Panc1 (cell line): ENCODE measurements at regions not wholly inside any gene's neighbourhood (a gene's known extent, or its start where the extent isn't known, plus 50 kb on each side); places are given as distances from the start of the nearest gene placed in this dataset.

Source experiments
- ATAC-seq: fragments of 200-7000 bp; cut with Tn5 transposase; 2 replicates; pipeline ENCODE4 v1.9.1; 2020; ENCODE audit warnings: mild to moderate bottlenecking, moderate library complexity
- BruUV-seq: library from RNA; stranded (reverse); fragments of 400-500 nt; replicated peaks from 2 replicates; lab custom pipeline; 2021; lab: Mats Ljungman, UMichigan
- CTCF ChIA-PET: fragments of 300-600 bp; sonication (Branson Sonifier 250); formaldehyde crosslinking; loops from one replicate; lab custom pipeline; 2022; ENCODE audit warnings: antibody characterized with exemption; lab: Charles Lee
- POLR2A ChIA-PET: fragments of 300-600 bp; sonication (Branson Sonifier 250); formaldehyde crosslinking; loops from one replicate; lab custom pipeline; 2022; ENCODE audit warnings: antibody characterized with exemption; lab: Charles Lee
- DNase-seq: peaks from one replicate; pipeline ENCODE4 v3.0.0-alpha.2; 2010; ENCODE audit warnings: low read depth, low spot score
- H3K27ac ChIP-seq: 2 replicates; pipeline ENCODE4 v1.5.1; 2011; ENCODE audit warnings: mild to moderate bottlenecking, low read length, inconsistent platforms
- H3K27me3 ChIP-seq: fragments of 200-500 bp; sonication (Bioruptor generic); 2 replicates; pipeline ENCODE4 v1.6.0; 2014; ENCODE audit warnings: low read length, inconsistent platforms; ENCODE audit not compliant: control insufficient read depth, insufficient read depth
- H3K36me3 ChIP-seq: fragments of 200-500 bp; sonication (Bioruptor generic); 2 replicates; pipeline ENCODE4 v1.5.1; 2014; ENCODE audit warnings: inconsistent platforms, mild to moderate bottlenecking, low read length, moderate library complexity; ENCODE audit not compliant: control insufficient read depth, insufficient read depth
- H3K4me1 ChIP-seq: 2 replicates; pipeline ENCODE4 v1.5.1; 2011; ENCODE audit warnings: inconsistent platforms, mild to moderate bottlenecking, low read length, moderate library complexity; ENCODE audit not compliant: control insufficient read depth, insufficient read depth
- H3K4me3 ChIP-seq, 2 experiments: 2 replicates each; pipeline ENCODE4 v1.5.1; 2011 to 2012; ENCODE audit warnings: low read depth in 2 of 2, low read length in 2 of 2, mild to moderate bottlenecking in 2 of 2, inconsistent platforms in 1 of 2, moderate library complexity in 1 of 2
- H3K9me3 ChIP-seq: fragments of 200-500 bp; sonication (Bioruptor generic); 2 replicates; pipeline ENCODE4 v1.5.1; 2014; ENCODE audit warnings: low read depth, mild to moderate bottlenecking, inconsistent platforms, low read length, moderate library complexity; ENCODE audit not compliant: control insufficient read depth, insufficient read depth
- CTCF ChIP-seq: fragments of 450-650 bp; IDR thresholded peaks from 2 replicates; pipeline ENCODE4 v1.5.1; 2017; ENCODE audit warnings: mild to moderate bottlenecking
- POLR2AphosphoS5 ChIP-seq: IDR thresholded peaks from 2 replicates; pipeline ENCODE4 v1.6.1; 2012; ENCODE audit warnings: mild to moderate bottlenecking, low read depth, low read length, moderate library complexity
- SIN3A ChIP-seq: IDR thresholded peaks from 2 replicates; pipeline ENCODE4 v1.6.1; 2012; ENCODE audit warnings: low read depth, mild to moderate bottlenecking, low read length, moderate library complexity, borderline replicate concordance; ENCODE audit not compliant: insufficient read depth
- TCF7L2 ChIP-seq: IDR thresholded peaks from 2 replicates; pipeline ENCODE4 v1.6.1; 2011; ENCODE audit warnings: mild to moderate bottlenecking, low read depth, low read length, inconsistent platforms
- in situ Hi-C: cut with HindIII; loops from 2 replicates; pipeline ENCODE4 v1.10.0; 2016; ENCODE audit warnings: low sequenced_read_pairs, low pct_unique_long_range_greater_than_20kb
- intact Hi-C: fragments of 100-400 bp; cut with micrococcal nuclease; formaldehyde crosslinking; loops from one replicate; pipeline ENCODE4 v1.10.0; 2022; ENCODE audit not compliant: unreplicated experiment
- TF ChIP-seq, protein P1 (sequence below), 2 experiments: IDR thresholded peaks; 2 replicates each; pipeline ENCODE4 v1.6.1; 2011 to 2012; ENCODE audit warnings: low read depth in 2 of 2, control low read depth in 1 of 2, low read length in 1 of 2, mild to moderate bottlenecking in 1 of 2, moderate library complexity in 1 of 2; ENCODE audit not compliant: insufficient read depth in 1 of 2

DNA sequence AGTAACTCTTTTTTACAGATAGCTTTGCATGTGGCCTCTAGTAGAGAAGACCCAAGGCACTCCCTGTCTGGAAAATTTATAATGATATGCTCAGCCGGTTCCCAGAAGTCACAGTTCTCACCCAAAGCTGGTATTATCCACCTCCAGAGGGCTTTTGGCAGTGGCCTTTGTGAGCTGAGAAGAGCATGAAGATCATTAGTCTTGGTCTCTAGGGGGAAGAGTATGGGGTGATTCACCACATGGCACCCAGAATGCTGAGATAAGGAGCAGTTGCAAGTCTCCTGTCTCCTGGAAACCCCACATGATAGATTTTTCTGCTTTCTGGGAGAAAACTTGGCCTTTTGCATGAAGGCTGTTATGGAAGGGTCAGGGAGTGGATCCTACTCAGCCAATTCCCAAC, 75.4 kb upstream of the PRPS1 start:
- no peaks in the 10 kb centered on the region for H3K36me3 ChIP-seq
- ATAC-seq (no peak), DNase-seq (no peak)
- H3K4me3 ChIP-seq = no peak overlapping the region
- BruUV-seq = no TSS peak
- H3K4me1 ChIP-seq = no peaks in the 10 kb centered on the region
- ChIA-PET CTCF (no interaction called here), POLR2A (no interaction called here)
- H3K27ac ChIP-seq = no peak overlapping the region
- intact Hi-C loops = no loop called here
- TF ChIP-seq TCF7L2 (no peak), POLR2AphosphoS5 (no peak), SIN3A (no peak), CTCF (no peak)
- TF ChIP-seq, protein P1, sequence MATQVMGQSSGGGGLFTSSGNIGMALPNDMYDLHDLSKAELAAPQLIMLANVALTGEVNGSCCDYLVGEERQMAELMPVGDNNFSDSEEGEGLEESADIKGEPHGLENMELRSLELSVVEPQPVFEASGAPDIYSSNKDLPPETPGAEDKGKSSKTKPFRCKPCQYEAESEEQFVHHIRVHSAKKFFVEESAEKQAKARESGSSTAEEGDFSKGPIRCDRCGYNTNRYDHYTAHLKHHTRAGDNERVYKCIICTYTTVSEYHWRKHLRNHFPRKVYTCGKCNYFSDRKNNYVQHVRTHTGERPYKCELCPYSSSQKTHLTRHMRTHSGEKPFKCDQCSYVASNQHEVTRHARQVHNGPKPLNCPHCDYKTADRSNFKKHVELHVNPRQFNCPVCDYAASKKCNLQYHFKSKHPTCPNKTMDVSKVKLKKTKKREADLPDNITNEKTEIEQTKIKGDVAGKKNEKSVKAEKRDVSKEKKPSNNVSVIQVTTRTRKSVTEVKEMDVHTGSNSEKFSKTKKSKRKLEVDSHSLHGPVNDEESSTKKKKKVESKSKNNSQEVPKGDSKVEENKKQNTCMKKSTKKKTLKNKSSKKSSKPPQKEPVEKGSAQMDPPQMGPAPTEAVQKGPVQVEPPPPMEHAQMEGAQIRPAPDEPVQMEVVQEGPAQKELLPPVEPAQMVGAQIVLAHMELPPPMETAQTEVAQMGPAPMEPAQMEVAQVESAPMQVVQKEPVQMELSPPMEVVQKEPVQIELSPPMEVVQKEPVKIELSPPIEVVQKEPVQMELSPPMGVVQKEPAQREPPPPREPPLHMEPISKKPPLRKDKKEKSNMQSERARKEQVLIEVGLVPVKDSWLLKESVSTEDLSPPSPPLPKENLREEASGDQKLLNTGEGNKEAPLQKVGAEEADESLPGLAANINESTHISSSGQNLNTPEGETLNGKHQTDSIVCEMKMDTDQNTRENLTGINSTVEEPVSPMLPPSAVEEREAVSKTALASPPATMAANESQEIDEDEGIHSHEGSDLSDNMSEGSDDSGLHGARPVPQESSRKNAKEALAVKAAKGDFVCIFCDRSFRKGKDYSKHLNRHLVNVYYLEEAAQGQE (IDR thresholded peaks at IDR 0.05; ENCODE audit: insufficient read depth in 1 of 2, low read depth in 2 of 2, low read length in 1 of 2) = no peak
- no peaks in the 10 kb centered on the region for H3K9me3 ChIP-seq
- in situ Hi-C loops = no loop called here
- no peaks in the 10 kb centered on the region for H3K27me3 ChIP-seq

GRCh38 chrX:107556967-107557366, 71.3 kb upstream of the PRPS1 start:
- Histone ChIP-seq H3K27ac (no peak overlapping the region), H3K27me3 (no peaks in the 10 kb centered on the region), H3K36me3 (no peaks in the 10 kb centered on the region), H3K4me3 (no peak overlapping the region), H3K4me1 (no peaks in the 10 kb centered on the region), H3K9me3 (no peaks in the 10 kb centered on the region)
- no peak for DNase-seq
- no peak for ATAC-seq
- CTCF ChIA-PET = no interaction called here
- POLR2A ChIA-PET = no interaction called here
- intact Hi-C loops = no loop called here
- no peak for TF ChIP-seq SIN3A
- TF ChIP-seq POLR2AphosphoS5 = no peak
- BruUV-seq = no TSS peak
- in situ Hi-C loops = no loop called here

GRCh38 chrX:107559506-107559905, 68.8 kb upstream of the PRPS1 start:
- BruUV-seq = no TSS peak
- DNase-seq = no peak
- Histone ChIP-seq H3K4me3 (no peak overlapping the region), H3K9me3 (no peaks in the 10 kb centered on the region), H3K4me1 (no peaks in the 10 kb centered on the region), H3K36me3 (no peaks in the 10 kb centered on the region), H3K27me3 (no peaks in the 10 kb centered on the region), H3K27ac (no peak overlapping the region)
- in situ Hi-C loops = no loop called here
- no peak for TF ChIP-seq POLR2AphosphoS5
- no peak for TF ChIP-seq SIN3A
- no peak for TF ChIP-seq CTCF
- TF ChIP-seq, protein P1 (IDR thresholded peaks at IDR 0.05; ENCODE audit: insufficient read depth in 1 of 2, low read depth in 2 of 2, low read length in 1 of 2) = no peak
- no peak for TF ChIP-seq TCF7L2
- CTCF ChIA-PET = no interaction called here
- no peak for ATAC-seq
- POLR2A ChIA-PET = no interaction called here
- intact Hi-C loops = no loop called here
